ENCODE measurements at regions not wholly inside any gene's neighbourhood (a gene's known extent, or its start where the extent isn't known, plus 50 kb on each side); places are given as distances from the start of the nearest gene placed in this dataset.

- DNase-seq = no peak
These were observed 159.8 kb upstream of the USP24 start for GRCh38 chr1:55374801-55375616.

- DNase-seq = no peak
These were observed 159.1 kb upstream of the USP24 start for GRCh38 chr1:55374216-55374615.

- no peak for DNase-seq
These were observed 154.3 kb upstream of the USP24 start for GRCh38 chr1:55369474-55369873.

GRCh38 chr1:55368698-55369097 is 153.5 kb upstream of the USP24 start:
- no peak for DNase-seq

GRCh38 chr1:55367273-55367672 is 152.1 kb upstream of the USP24 start:
- no peak for DNase-seq

GRCh38 chr1:55364216-55364615 is 149.1 kb upstream of the USP24 start:
- no peak for DNase-seq

GRCh38 chr1:55363268-55363667 is 148.1 kb upstream of the USP24 start:
- no peak for DNase-seq

GRCh38 chr1:55362558-55362957 is 147.4 kb upstream of the USP24 start:
- no peak for DNase-seq

GRCh38 chr1:55359611-55360010 is 144.4 kb upstream of the USP24 start:
- no peak for DNase-seq

GRCh38 chr1:55358581-55358980 is 143.4 kb upstream of the USP24 start:
- no peak for DNase-seq

- no peak for DNase-seq
These were observed 140.4 kb upstream of the USP24 start for GRCh38 chr1:55355549-55355948.

GRCh38 chr1:55353707-55354620 is 138.8 kb upstream of the USP24 start:
- DNase-seq = no peak

- no peak for DNase-seq
These were observed 137.6 kb upstream of the USP24 start for GRCh38 chr1:55352811-55353180.

- no peak for DNase-seq
These were observed 137.1 kb upstream of the USP24 start for GRCh38 chr1:55352080-55352810.

- DNase-seq = no peak
These were observed 133.2 kb upstream of the USP24 start for GRCh38 chr1:55348356-55348755.

GRCh38 chr1:55347866-55348265 is 132.7 kb upstream of the USP24 start:
- no peak for DNase-seq

GRCh38 chr1:55347041-55347440 is 131.9 kb upstream of the USP24 start:
- no peak for DNase-seq

- DNase-seq = no peak
These were observed 131.4 kb upstream of the USP24 start for GRCh38 chr1:55346586-55346985.

GRCh38 chr1:55339681-55340080 is 124.5 kb upstream of the USP24 start:
- no peak for DNase-seq

- DNase-seq = no peak
These were observed 123.3 kb upstream of the USP24 start for GRCh38 chr1:55338448-55338820.

- peak in 1 of 2 experiments; percentile 19 for DNase-seq
These were observed 122.8 kb upstream of the USP24 start for GRCh38 chr1:55337801-55338447.

GRCh38 chr1:55334797-55335196 is 119.6 kb upstream of the USP24 start:
- no peak for DNase-seq

GRCh38 chr1:55334160-55334559 is 119.0 kb upstream of the USP24 start:
- no peak for DNase-seq

Measured in NCI-H1930 (cell line).